ENCODE measurements at regions not wholly inside any gene's neighbourhood (a gene's known extent, or its start where the extent isn't known, plus 50 kb on each side); places are given as distances from the start of the nearest gene placed in this dataset.

GRCh38 chr18:56309104-56309503, 329.3 kb downstream of the TXNL1 start:
- Histone ChIP-seq H2BK20ac (ENCODE audit: low read length) (no peak overlapping the region), H2BK15ac (ENCODE audit: low read length) (no peak overlapping the region), H2BK120ac (replicated peaks; ENCODE audit: low read depth, low read length) (no peak overlapping the region), H3K36me3 (ENCODE audit: control insufficient read depth in 2 of 4, insufficient read depth in 4 of 4, low read length in 3 of 4) (no peaks in the 10 kb centered on the region), H2AK5ac (ENCODE audit: low read depth, low read length) (no peak overlapping the region), H2AFZ (ENCODE audit: low read length) (no peak overlapping the region), H4K91ac (replicated peaks; ENCODE audit: insufficient read length, low read length) (no peak overlapping the region), H3K4ac (replicated peaks; ENCODE audit: insufficient read length, low read depth, low read length) (no peak overlapping the region), H3K23ac (ENCODE audit: insufficient read length) (no peak overlapping the region), H3K23me2 (ENCODE audit: low read depth, low read length) (no peaks in the 10 kb centered on the region), H4K8ac (ENCODE audit: extremely low read depth, insufficient read depth, low read length) (no peak overlapping the region), H2BK5ac (ENCODE audit: low read depth, low read length) (no peak overlapping the region), H3K27ac (ENCODE audit: low read depth, low read length) (no peak overlapping the region), H3K9me3 (ENCODE audit: insufficient read depth in 2 of 2, low read depth in 1 of 2, low read length in 1 of 2) (no peaks in the 10 kb centered on the region), H3K4me1 (replicated peaks in 1 of 4; ENCODE audit: control insufficient read depth in 3 of 4, insufficient read depth in 4 of 4, low read length in 3 of 4) (no peaks in the 10 kb centered on the region; a peak in 1 of 7 replicates), H3K9ac (replicated peaks in 1 of 4; ENCODE audit: extremely low read depth in 1 of 4, low read depth in 3 of 4, low read length in 3 of 4) (no peak overlapping the region), H3K79me2 (ENCODE audit: control insufficient read depth in 1 of 2, insufficient read depth in 2 of 2, low read length in 2 of 2) (no peaks in the 10 kb centered on the region), H3K4me3 (ENCODE audit: extremely low read depth in 1 of 4, insufficient read depth in 2 of 4, low read depth in 3 of 4, low read length in 4 of 4) (no peak overlapping the region), H3K27me3 (replicated peaks in 1 of 4; ENCODE audit: control insufficient read depth in 3 of 4, extremely low read depth in 1 of 4, insufficient read depth in 3 of 4, low read length in 3 of 4) (no peaks in the 10 kb centered on the region), H3K14ac (ENCODE audit: insufficient read length) (no peak overlapping the region), H3K18ac (ENCODE audit: extremely low read depth, low read length) (no peak overlapping the region), H3K79me1 (ENCODE audit: low read depth, low read length) (no peaks in the 10 kb centered on the region), H2BK12ac (ENCODE audit: low read depth, low read length) (no peak overlapping the region), H3K56ac (replicated peaks; ENCODE audit: insufficient read length, low read depth, low read length) (no peak overlapping the region), H3K4me2 (ENCODE audit: insufficient read depth in 1 of 2, low read depth in 2 of 2, low read length in 2 of 2) (no peak overlapping the region), H4K20me1 (replicated peaks in 1 of 2; ENCODE audit: control insufficient read depth in 1 of 2, insufficient read depth in 2 of 2, low read length in 2 of 2) (no peaks in the 10 kb centered on the region), H4K5ac (ENCODE audit: insufficient read length, low read depth, low read length) (no peak overlapping the region)
- ChIA-PET POLR2A (ENCODE audit: partially characterized antibody) (no interaction called here), CTCF (ENCODE audit: partially characterized antibody) (no interaction called here)
- 89 to 100% methylated on average over 1 to 2 of the region's 2 CpGs for WGBS, 2 experiments (ENCODE audit: extremely low coverage in 1 of 2, insufficient coverage in 1 of 2, insufficient read length in 1 of 2, insufficient replicate concordance in 2 of 2, low coverage in 1 of 2, low lambda C conversion rate in 2 of 2, missing lambda C conversion rate in 1 of 2)
- FAIRE-seq (no peak), DNase-seq (ENCODE audit: low read depth in 1 of 2, low spot score in 2 of 2) (no peak)
- TF ChIP-seq ZNF274 (IDR thresholded peaks at IDR 0.05; ENCODE audit: borderline replicate concordance, extremely low read depth, low read length) (no peak), RXRA (IDR thresholded peaks at IDR 0.05; ENCODE audit: insufficient read depth, low read depth, low read length) (no peak), SP1 (IDR thresholded peaks at IDR 0.05; ENCODE audit: low read depth, low read length) (no peak), ASH2L (IDR thresholded peaks at IDR 0.05; ENCODE audit: low read length) (no peak), POLR2A (IDR thresholded peaks at IDR 0.05; ENCODE audit: control extremely low read depth in 1 of 2, low read depth in 2 of 2, low read length in 2 of 2) (no peak), TBP (IDR thresholded peaks at IDR 0.05; ENCODE audit: low read depth, low read length) (no peak), FOSL1 (IDR thresholded peaks at IDR 0.05; ENCODE audit: insufficient read depth, low read depth, low read length) (no peak), MAX (IDR thresholded peaks at IDR 0.05) (no peak), ATF2 (IDR thresholded peaks at IDR 0.05; ENCODE audit: low read length) (no peak), HDAC2 (IDR thresholded peaks at IDR 0.05; ENCODE audit: borderline replicate concordance in 1 of 2, low read depth in 2 of 2, low read length in 2 of 2) (no peak), CEBPB (IDR thresholded peaks at IDR 0.05; ENCODE audit: low read depth, low read length) (no peak), MAFK (IDR thresholded peaks at IDR 0.05; ENCODE audit: low read depth, low read length) (no peak), EZH2 (IDR thresholded peaks at IDR 0.05; ENCODE audit: low read depth, low read length, severe bottlenecking) (no peak), RAD21 (IDR thresholded peaks at IDR 0.05 in 1 of 2, conservative IDR thresholded peaks at IDR 0.05 in 1 of 2; ENCODE audit: low read depth in 2 of 2, low read length in 2 of 2) (no peak)

Measured in H1 (cell line).